C4-2B (cell line): ENCODE measurements at regions not wholly inside any gene's neighbourhood (a gene's known extent, or its start where the extent isn't known, plus 50 kb on each side); places are given as distances from the start of the nearest gene placed in this dataset.

Experiments
- H3K27ac ChIP-seq: fragments of 450-650 bp; 2 replicates; pipeline ENCODE4 v1.5.1; 2017
- CTCF ChIP-seq: fragments of 450-650 bp; conservative IDR thresholded peaks from 2 replicates; pipeline ENCODE4 v1.5.1; 2017; ENCODE audit warnings: mild to moderate bottlenecking
- ZFX ChIP-seq: fragments of 450-650 bp; IDR thresholded peaks from 2 replicates; pipeline ENCODE4 v1.6.1; 2017

DNA sequence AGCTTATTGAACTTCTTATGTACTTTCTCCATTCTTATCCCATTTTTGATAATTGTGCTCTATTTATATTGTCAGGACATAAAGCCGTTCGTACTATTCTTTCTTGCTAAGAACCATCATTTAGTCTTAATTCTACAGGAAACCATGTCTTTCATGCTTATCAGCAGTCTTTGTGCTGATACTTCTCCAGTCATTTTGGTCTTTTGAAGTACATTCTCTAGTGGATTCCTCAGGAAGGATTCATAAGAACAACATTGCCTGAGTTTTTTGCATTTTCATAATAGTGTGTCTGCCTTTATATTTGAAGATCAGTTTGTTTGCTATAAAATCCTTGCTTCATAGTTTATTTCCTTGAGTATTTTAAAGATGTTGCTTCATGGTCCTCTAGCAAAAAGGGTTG is 126.6 kb upstream of the NEO1 start:
- TF ChIP-seq CTCF (no peak), ZFX (no peak)

DNA sequence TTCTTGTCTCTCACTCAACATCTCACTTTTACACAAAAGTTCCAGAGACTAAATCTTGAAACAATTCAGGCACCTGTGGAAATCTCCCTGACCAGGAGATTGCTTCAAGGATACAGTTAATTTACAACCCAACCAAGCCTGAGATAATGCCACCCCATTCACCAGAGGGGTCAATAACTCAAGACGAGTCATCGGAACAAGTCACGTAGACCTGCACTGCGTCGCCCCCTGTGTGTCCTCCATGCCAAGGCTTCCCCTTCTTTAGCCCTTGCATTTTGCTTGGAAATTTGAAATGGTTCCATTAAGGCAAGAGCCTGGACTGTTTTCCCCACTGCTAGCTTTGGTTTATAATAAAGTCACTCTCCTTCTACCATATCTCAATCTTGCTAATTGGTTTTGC is 129.0 kb upstream of the NEO1 start:
- no peak for TF ChIP-seq CTCF
- H3K27ac ChIP-seq, result no peak overlapping the region

More for the DNA sequence above, 126.6 kb upstream of the NEO1 start:
- H3K27ac ChIP-seq, result no peak overlapping the region

DNA sequence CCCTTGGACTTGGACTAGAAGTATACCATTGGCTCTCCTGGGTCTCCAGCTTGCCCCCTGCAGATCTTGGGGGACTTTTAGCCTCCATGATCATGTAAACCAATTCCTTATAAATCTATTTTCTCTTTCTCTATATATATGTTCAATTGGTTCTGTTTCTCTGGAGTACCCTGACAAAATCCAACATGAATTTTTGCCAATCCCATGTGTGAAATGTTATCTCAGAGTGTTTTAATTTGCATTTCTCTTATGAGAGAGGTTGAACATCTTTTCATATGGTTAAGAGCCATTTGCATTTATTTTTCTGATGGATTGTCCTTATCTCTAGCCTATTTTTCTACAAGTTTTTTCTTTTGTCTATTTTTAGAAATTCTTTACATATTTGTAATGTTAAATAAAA is 131.7 kb upstream of the NEO1 start:
- TF ChIP-seq CTCF (no peak), ZFX (no peak)
- no peak overlapping the region for H3K27ac ChIP-seq

DNA sequence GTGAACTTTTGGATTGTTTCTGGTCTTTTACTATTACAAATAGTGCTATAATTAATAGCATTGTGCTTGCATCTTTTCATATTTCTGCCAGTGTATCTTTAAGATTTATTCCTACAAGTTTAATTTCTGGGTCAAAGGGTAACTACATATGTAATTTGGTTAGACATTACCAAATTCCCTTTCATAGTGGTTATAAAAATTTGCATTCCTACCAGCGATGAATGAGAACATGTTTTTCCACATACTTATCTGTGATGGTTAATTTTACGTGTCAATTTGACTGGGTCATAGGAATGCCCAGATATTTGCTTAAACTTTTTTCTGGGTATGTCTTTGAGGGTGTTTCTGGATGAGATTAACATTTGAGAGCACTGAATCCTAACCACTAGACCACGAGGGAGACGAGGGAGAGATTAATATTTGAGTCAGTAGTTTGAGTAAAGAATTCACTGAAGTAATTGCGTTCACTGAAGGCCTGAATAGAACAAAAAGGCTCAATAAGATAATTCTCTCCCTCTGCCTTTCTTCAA is 132.3 kb upstream of the NEO1 start:
- H3K27ac ChIP-seq, result no peak overlapping the region
- TF ChIP-seq CTCF (no peak), ZFX (no peak)

GRCh38 chr15:72916897-72917296 is 133.3 kb upstream of the ADPGK start:
- no peak for TF ChIP-seq ZFX
- no peak for TF ChIP-seq CTCF
- no peak overlapping the region for H3K27ac ChIP-seq

DNA sequence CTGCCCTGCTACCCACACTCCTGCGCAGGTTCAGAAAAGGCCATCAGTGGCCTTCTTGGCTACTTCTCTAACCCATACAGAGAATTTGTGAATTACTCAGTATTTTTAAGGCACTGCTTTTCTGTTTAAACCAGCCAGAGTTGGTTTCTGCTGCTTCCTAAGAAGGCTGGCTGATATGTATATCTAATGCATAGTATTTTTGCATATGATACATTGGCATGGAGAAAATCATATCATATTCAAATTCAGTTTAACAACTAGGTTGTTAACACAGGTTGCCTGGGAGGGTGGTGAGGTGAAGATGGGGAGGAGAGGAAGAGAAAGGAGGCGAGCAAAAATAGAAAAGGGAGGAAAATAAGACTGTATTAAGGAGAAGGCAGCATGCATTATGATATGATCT is 132.8 kb upstream of the ADPGK start:
- TF ChIP-seq CTCF (no peak), ZFX (no peak)
- no peak overlapping the region for H3K27ac ChIP-seq

GRCh38 chr15:72915843-72916242 is 132.3 kb upstream of the ADPGK start:
- H3K27ac ChIP-seq, result no peak overlapping the region

More at GRCh38 chr15:72915843-72916242, 132.3 kb upstream of the ADPGK start:
- TF ChIP-seq ZFX (no peak), CTCF (no peak)
